CD4-positive, alpha-beta memory T cell (primary cell): ENCODE measurements at regions not wholly inside any gene's neighbourhood (a gene's known extent, or its start where the extent isn't known, plus 50 kb on each side); places are given as distances from the start of the nearest gene placed in this dataset.

Source experiments
- CTCF ChIA-PET: fragments of 350-600 bp; sonication (Branson Sonifier 250); formaldehyde crosslinking; loops from one replicate; lab custom pipeline; 2021; ENCODE audit warnings: inconsistent platforms; ENCODE audit not compliant: partially characterized antibody; lab: Charles Lee
- POLR2A ChIA-PET: fragments of 350-600 bp; sonication (Branson Sonifier 250); formaldehyde crosslinking; loops from one replicate; lab custom pipeline; 2021; ENCODE audit not compliant: partially characterized antibody; lab: Charles Lee
- DNase-seq, 5 donors: peaks; one replicate each; pipeline versions ENCODE4 v3.0.0 to v3.0.0-alpha.2; 2020 to 2022; ENCODE audit warnings: mixed read lengths in 1 of 5
- H3K27ac ChIP-seq: one replicate; pipeline ENCODE4 v1.7.0; 2013; ENCODE audit warnings: low read depth, low read length
- H3K27me3 ChIP-seq: 2 replicates; pipeline ENCODE4 v1.7.0; 2013; ENCODE audit warnings: mild to moderate bottlenecking, low read length, moderate library complexity; ENCODE audit not compliant: insufficient read depth
- H3K36me3 ChIP-seq: 2 replicates; pipeline ENCODE4 v1.7.0; 2013; ENCODE audit warnings: mild to moderate bottlenecking, low read length, moderate library complexity; ENCODE audit not compliant: insufficient read depth
- H3K4me1 ChIP-seq: 2 replicates; pipeline ENCODE4 v1.7.0; 2013; ENCODE audit warnings: mild to moderate bottlenecking, low read length, moderate library complexity; ENCODE audit not compliant: insufficient read depth
- H3K4me3 ChIP-seq, 2 donors: one replicate each; pipeline ENCODE4 v1.7.0; 2013; ENCODE audit warnings: low read length in 2 of 2, mild to moderate bottlenecking in 1 of 2
- H3K9me3 ChIP-seq, 2 donors: one replicate each; pipeline ENCODE4 v1.7.0; 2013; ENCODE audit warnings: low read length in 2 of 2, control low read depth in 1 of 2; ENCODE audit not compliant: control insufficient read depth in 1 of 2
- H3K27ac Mint-ChIP-seq, 7 donors: one replicate each; pipeline ENCODE4 v1.8.0; 2020 to 2021; ENCODE audit warnings: mixed read lengths in 7 of 7, mild to moderate bottlenecking in 6 of 7, inconsistent platforms in 3 of 7, moderate library complexity in 3 of 7
- H3K27me3 Mint-ChIP-seq, 2 donors: one replicate each; pipeline ENCODE4 v1.8.0; 2020 to 2021; ENCODE audit warnings: mixed read lengths in 2 of 2
- H3K36me3 Mint-ChIP-seq, 2 donors: one replicate each; pipeline ENCODE4 v1.8.0; 2020 to 2021; ENCODE audit warnings: mixed read lengths in 2 of 2, inconsistent platforms in 1 of 2, mild to moderate bottlenecking in 1 of 2
- H3K4me1 Mint-ChIP-seq, 4 donors: one replicate each; pipeline ENCODE4 v1.8.0; 2020 to 2021; ENCODE audit warnings: mixed read lengths in 4 of 4, mild to moderate bottlenecking in 1 of 4
- H3K4me3 Mint-ChIP-seq, 8 donors: one replicate each; pipeline ENCODE4 v1.8.0; 2020 to 2021; ENCODE audit warnings: mixed read lengths in 8 of 8, mild to moderate bottlenecking in 7 of 8, moderate library complexity in 6 of 8, inconsistent platforms in 3 of 8
- H3K9me3 Mint-ChIP-seq, 8 donors: one replicate each; pipeline ENCODE4 v1.8.0; 2020 to 2021; ENCODE audit warnings: mixed read lengths in 8 of 8, mild to moderate bottlenecking in 5 of 8, inconsistent platforms in 3 of 8, moderate library complexity in 1 of 8
- intact Hi-C: fragments of 100-400 bp; cut with micrococcal nuclease; formaldehyde crosslinking; loops from one replicate; pipeline ENCODE4 v1.15.1; 2023

DNA sequence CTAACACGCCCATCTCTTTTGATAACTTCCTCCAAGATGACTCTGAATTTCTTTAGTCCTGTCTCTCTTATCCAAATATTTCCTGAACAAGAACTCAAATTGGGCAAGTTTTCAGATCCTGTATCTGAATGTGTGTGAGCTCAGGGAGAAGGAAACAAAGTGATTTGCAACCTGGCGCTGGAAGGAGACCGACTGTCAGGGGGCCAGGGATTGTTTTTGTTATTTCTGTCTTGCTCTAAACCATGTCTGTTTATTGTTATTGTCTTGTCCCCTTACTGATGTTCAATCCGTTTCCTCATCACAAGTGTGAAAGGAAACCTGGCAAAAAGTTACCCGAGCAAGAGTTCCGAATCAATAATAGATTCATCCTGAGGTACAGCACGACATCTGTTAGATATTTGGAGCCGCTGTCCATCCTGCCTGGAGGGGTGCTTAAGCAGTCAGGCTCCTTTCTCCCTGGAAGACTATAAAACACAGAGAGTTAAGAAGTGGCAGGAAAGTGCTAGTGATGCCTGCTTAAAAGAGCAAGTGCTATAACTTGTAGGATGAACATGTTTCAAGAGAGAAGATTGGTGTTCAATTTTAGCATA, 132.5 kb upstream of the OSR1 start:
- no peaks in the 10 kb centered on the region for H3K27me3 ChIP-seq
- no peak overlapping the region for H3K4me3 ChIP-seq
- Mint-ChIP-seq H3K27ac (no peak overlapping the region), H3K27me3 (peaks cover 16 to 20% of the 10 kb centered on the region in 2 donors), H3K36me3 (no peaks in the 10 kb centered on the region), H3K4me3 (no peak overlapping the region), H3K9me3 (no peaks in the 10 kb centered on the region), H3K4me1 (no peaks in the 10 kb centered on the region)
- H3K9me3 ChIP-seq, result no peaks in the 10 kb centered on the region
- intact Hi-C loops, result no loop called here
- no peaks in the 10 kb centered on the region for H3K4me1 ChIP-seq
- H3K36me3 ChIP-seq, result no peaks in the 10 kb centered on the region
- ChIA-PET CTCF (no interaction called here), POLR2A (no interaction called here)
- H3K27ac ChIP-seq, result no peak overlapping the region
- no peak for DNase-seq

DNA sequence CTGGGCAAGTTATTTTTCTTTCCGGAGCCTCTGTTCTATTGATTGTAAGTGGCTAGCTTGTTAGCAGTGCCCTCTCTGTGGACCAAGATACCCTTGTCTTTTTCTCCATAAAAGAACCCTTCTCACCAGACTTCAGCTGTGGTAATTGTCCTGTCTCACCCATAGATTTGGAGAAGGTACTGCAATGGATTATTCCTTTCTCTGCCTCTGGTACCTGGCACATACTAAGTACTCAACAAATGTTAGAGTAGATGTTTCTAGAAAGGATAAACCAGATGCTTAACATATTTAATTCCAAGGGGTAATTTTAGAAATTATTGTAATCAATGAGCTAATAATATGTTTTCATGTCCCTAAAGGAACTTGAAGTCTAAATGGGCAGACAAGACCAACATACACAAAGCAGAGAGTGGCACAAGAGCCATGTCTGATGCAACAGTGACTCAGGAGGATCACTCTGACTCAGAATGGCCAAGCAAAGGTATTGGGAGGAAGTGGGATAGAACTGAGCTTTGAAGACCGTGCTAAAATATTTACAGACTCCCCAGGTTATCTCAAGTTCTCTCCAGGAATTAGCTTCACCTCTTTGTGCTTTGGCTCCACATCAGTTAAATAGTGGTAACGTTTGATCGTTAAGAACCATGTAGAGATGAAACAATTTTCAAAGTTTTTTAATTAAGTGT, 129.7 kb upstream of the OSR1 start:
- POLR2A ChIA-PET, result no interaction called here
- Histone ChIP-seq H3K9me3 (no peaks in the 10 kb centered on the region), H3K4me3 (no peak overlapping the region), H3K36me3 (no peaks in the 10 kb centered on the region), H3K27ac (no peak overlapping the region), H3K27me3 (no peaks in the 10 kb centered on the region), H3K4me1 (no peaks in the 10 kb centered on the region)
- no peak for DNase-seq
- intact Hi-C loops, result no loop called here
- CTCF ChIA-PET, result no interaction called here
- no peak overlapping the region for H3K27ac Mint-ChIP-seq
- H3K4me1 Mint-ChIP-seq, result no peaks in the 10 kb centered on the region
- no peaks in the 10 kb centered on the region for H3K9me3 Mint-ChIP-seq
- H3K27me3 Mint-ChIP-seq, result peaks cover 16 to 21% of the 10 kb centered on the region in 2 donors
- H3K4me3 Mint-ChIP-seq, result no peak overlapping the region
- H3K36me3 Mint-ChIP-seq, result no peaks in the 10 kb centered on the region

DNA sequence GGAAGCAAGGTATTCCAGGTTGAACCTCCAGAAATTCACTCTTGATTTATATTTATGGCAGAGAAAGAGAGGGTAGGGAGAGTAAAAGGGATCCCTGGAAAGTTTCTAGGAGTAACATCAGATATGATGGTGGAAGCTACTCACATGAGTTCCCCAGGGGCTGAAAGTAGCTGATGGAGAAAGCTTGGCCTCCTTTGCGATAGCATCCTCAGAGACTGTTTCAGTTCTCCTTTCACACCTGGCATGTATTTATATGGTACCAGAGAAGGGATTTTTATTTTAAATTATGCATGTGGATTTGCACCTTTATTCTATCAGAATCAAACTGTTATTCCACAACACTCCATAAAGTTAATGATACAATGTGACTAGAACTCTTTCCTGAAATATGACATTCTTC, 126.3 kb upstream of the OSR1 start:
- CTCF ChIA-PET, result no interaction called here
- Mint-ChIP-seq H3K4me3 (no peak overlapping the region), H3K4me1 (no peaks in the 10 kb centered on the region)

DNA sequence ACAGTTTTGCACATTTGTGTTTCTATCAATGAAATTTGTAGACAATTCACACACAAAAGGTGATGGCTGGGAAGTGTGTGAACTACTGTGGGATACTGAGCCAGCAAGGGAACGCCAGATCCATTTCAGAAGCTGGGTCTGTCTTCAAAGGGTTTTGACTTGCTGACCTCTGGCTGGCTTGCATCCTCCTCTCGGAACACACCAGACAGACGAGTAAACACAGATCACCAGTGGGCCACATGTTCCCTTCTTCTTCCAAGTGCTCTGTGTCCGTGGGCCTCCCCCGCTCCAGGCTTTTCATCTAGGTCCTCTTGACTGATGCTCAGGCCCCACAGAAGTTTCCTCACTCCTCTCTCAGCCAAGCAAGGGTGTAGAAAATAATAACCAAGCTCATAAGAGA, 122.2 kb upstream of the OSR1 start:
- intact Hi-C loops, result no loop called here
- ChIA-PET CTCF (no interaction called here), POLR2A (no interaction called here)
- H3K27me3 Mint-ChIP-seq, result peaks cover 2 to 3% of the 10 kb centered on the region in 2 donors
- Histone ChIP-seq H3K36me3 (no peaks in the 10 kb centered on the region), H3K27me3 (no peaks in the 10 kb centered on the region), H3K4me1 (no peaks in the 10 kb centered on the region), H3K4me3 (no peak overlapping the region), H3K27ac (no peak overlapping the region), H3K9me3 (no peaks in the 10 kb centered on the region)
- H3K4me1 Mint-ChIP-seq, result no peaks in the 10 kb centered on the region
- H3K27ac Mint-ChIP-seq, result no peak overlapping the region
- no peak overlapping the region for H3K4me3 Mint-ChIP-seq
- no peak for DNase-seq
- H3K36me3 Mint-ChIP-seq, result no peaks in the 10 kb centered on the region
- H3K9me3 Mint-ChIP-seq, result no peaks in the 10 kb centered on the region

More for the DNA sequence above, 126.3 kb upstream of the OSR1 start:
- H3K9me3 Mint-ChIP-seq, result no peaks in the 10 kb centered on the region
- H3K27ac ChIP-seq, result no peak overlapping the region
- no peaks in the 10 kb centered on the region for H3K9me3 ChIP-seq
- H3K4me1 ChIP-seq, result no peaks in the 10 kb centered on the region
- no peaks in the 10 kb centered on the region for H3K27me3 ChIP-seq
- H3K27ac Mint-ChIP-seq, result no peak overlapping the region
- peaks cover 2 to 10% of the 10 kb centered on the region in 2 donors for H3K27me3 Mint-ChIP-seq
- DNase-seq, result no peak
- POLR2A ChIA-PET, result no interaction called here
- intact Hi-C loops, result no loop called here
- H3K36me3 ChIP-seq, result no peaks in the 10 kb centered on the region
- H3K36me3 Mint-ChIP-seq, result no peaks in the 10 kb centered on the region
- no peak overlapping the region for H3K4me3 ChIP-seq

DNA sequence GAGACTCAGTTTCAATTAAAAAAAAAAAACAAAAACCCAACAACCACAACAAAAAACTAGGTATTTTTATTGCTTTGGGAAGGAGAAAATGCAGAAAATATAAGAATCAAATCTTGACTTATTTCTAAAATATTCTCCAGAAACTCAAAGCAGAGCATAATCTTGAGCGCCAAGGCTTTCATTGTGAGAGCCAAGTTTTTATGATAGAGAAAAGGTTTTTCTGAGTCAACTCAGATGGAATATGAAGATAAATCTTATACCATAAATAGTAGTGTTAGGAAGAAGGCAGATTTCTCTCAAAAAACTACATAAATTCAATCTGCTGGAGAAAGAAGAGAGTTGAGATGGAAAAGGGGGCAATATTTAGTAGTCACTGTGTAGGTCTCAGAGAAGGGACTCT, 121.2 kb upstream of the OSR1 start:
- Mint-ChIP-seq H3K36me3 (no peaks in the 10 kb centered on the region), H3K27me3 (peaks cover 2% of the 10 kb centered on the region in 2 donors), H3K4me3 (no peak overlapping the region), H3K27ac (no peak overlapping the region), H3K4me1 (peaks cover 0 to 5% (median 3%) of the 10 kb centered on the region in 4 donors), H3K9me3 (no peaks in the 10 kb centered on the region)
- intact Hi-C loops, result no loop called here
- ChIA-PET CTCF (no interaction called here), POLR2A (no interaction called here)
- no peak overlapping the region for H3K4me3 ChIP-seq
- DNase-seq, result no peak
- H3K36me3 ChIP-seq, result no peaks in the 10 kb centered on the region
- no peaks in the 10 kb centered on the region for H3K9me3 ChIP-seq
- H3K27ac ChIP-seq, result no peak overlapping the region
- H3K27me3 ChIP-seq, result no peaks in the 10 kb centered on the region
- peaks cover 7% of the 10 kb centered on the region for H3K4me1 ChIP-seq

DNA sequence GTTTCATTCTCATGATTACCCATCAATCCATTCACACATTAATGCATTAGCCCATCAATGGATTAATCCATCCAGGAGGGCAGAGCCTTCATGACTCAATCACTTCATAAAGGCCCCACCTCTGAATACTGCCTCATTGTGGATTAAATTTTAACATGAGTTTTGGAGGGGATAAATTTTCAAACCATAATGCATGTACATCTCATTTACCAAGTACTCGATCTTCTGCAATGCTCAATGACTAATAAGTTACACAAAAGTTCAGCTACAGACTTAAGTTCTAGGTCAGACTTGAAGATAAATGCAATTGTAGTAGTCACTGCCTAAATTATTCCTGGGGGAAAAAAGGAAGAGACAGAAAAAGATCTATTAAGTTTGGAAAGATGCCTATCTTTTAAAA, 120.0 kb upstream of the OSR1 start:
- peaks cover 11 to 16% (median 12%) of the 10 kb centered on the region in 4 donors for H3K4me1 Mint-ChIP-seq
- ChIA-PET POLR2A (no interaction called here), CTCF (no interaction called here)
- peaks cover 5 to 6% of the 10 kb centered on the region in 2 donors for H3K27me3 Mint-ChIP-seq
- H3K4me3 Mint-ChIP-seq, result no peak overlapping the region
- no peaks in the 10 kb centered on the region for H3K9me3 ChIP-seq
- H3K27me3 ChIP-seq, result no peaks in the 10 kb centered on the region
- intact Hi-C loops, result no loop called here
- H3K4me3 ChIP-seq, result no peak overlapping the region
- no peaks in the 10 kb centered on the region for H3K36me3 ChIP-seq
- H3K27ac ChIP-seq, result no peak overlapping the region
- peaks cover 0 to 2% (median 0%) of the 10 kb centered on the region in 8 donors for H3K9me3 Mint-ChIP-seq
- no peak for DNase-seq
- no peaks in the 10 kb centered on the region for H3K36me3 Mint-ChIP-seq
- peaks cover 19% of the 10 kb centered on the region for H3K4me1 ChIP-seq
- no peak overlapping the region for H3K27ac Mint-ChIP-seq

DNA sequence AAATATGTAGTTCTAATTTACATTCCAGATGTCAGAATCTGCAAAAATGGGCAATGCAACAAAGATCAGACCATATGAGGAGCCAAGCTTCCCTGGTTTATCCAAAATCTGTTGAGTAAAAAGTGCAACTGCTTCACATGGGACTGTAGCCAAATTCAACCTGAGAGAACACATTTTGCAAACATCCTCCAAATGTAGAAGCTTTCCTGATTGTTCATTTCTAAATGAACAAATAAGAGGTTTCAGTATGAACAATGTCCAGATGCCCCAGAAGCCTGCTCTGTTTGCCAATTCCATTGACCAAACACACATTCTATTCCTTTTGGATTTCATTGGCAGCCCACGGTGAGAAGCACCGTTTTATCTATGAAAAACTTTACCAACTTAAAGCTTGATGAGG, 117.9 kb upstream of the OSR1 start:
- DNase-seq, result no peak
- peaks cover 24% of the 10 kb centered on the region for H3K4me1 ChIP-seq
- POLR2A ChIA-PET, result no interaction called here
- Mint-ChIP-seq H3K4me1 (peaks cover 16 to 26% (median 18%) of the 10 kb centered on the region in 4 donors), H3K9me3 (peaks cover 0 to 2% (median 0%) of the 10 kb centered on the region in 8 donors), H3K4me3 (no peak overlapping the region), H3K27me3 (peaks cover 10 to 14% of the 10 kb centered on the region in 2 donors), H3K36me3 (no peaks in the 10 kb centered on the region), H3K27ac (no peak overlapping the region)
- no peaks in the 10 kb centered on the region for H3K9me3 ChIP-seq
- H3K27ac ChIP-seq, result no peak overlapping the region
- intact Hi-C loops, result no loop called here
- H3K36me3 ChIP-seq, result no peaks in the 10 kb centered on the region
- no peak overlapping the region for H3K4me3 ChIP-seq
- no peaks in the 10 kb centered on the region for H3K27me3 ChIP-seq
- CTCF ChIA-PET, result no interaction called here
